IPS DF 19.7 (cell line): ENCODE measurements at regions not wholly inside any gene's neighbourhood (a gene's known extent, or its start where the extent isn't known, plus 50 kb on each side); places are given as distances from the start of the nearest gene placed in this dataset.

Experiments used
- DNase-seq: peaks from one replicate; pipeline ENCODE4 v3.0.0-alpha.2; 2013; ENCODE audit warnings: low read depth, low spot score

- DNase-seq, result no peak
Measured at GRCh38 chr4:127049526-127049925, 583.2 kb upstream of the INTU start.

GRCh38 chr4:127052742-127053141 lies 580.0 kb upstream of the INTU start:
- no peak for DNase-seq

- no peak for DNase-seq
Measured at GRCh38 chr4:127055357-127055756, 577.4 kb upstream of the INTU start.

- DNase-seq, result no peak
Measured at GRCh38 chr4:127069675-127070074, 563.1 kb upstream of the INTU start.

- DNase-seq, result no peak
Measured at GRCh38 chr4:127071443-127071842, 561.3 kb upstream of the INTU start.

GRCh38 chr4:127080141-127080540 lies 552.6 kb upstream of the INTU start:
- DNase-seq, result no peak

- DNase-seq, result no peak
Measured at GRCh38 chr4:127081041-127081440, 551.7 kb upstream of the INTU start.

- DNase-seq, result no peak
Measured at GRCh38 chr4:127082986-127083385, 549.8 kb upstream of the INTU start.

- no peak for DNase-seq
Measured at GRCh38 chr4:127084666-127085065, 548.1 kb upstream of the INTU start.

- no peak for DNase-seq
Measured at GRCh38 chr4:127097061-127097460, 535.7 kb upstream of the INTU start.

- no peak for DNase-seq
Measured at GRCh38 chr4:127102361-127102760, 530.4 kb upstream of the INTU start.

GRCh38 chr4:127103681-127104115 lies 529.1 kb upstream of the INTU start:
- no peak for DNase-seq

- no peak for DNase-seq
Measured at GRCh38 chr4:127113844-127114362, 518.9 kb upstream of the INTU start.

- no peak for DNase-seq
Measured at GRCh38 chr4:127118681-127119080, 514.1 kb upstream of the INTU start.

GRCh38 chr4:127120441-127121090 lies 512.2 kb upstream of the INTU start:
- no peak for DNase-seq

GRCh38 chr4:127124919-127125318 lies 507.8 kb upstream of the INTU start:
- DNase-seq, result no peak

GRCh38 chr4:127126718-127127117 lies 506.0 kb upstream of the INTU start:
- DNase-seq, result no peak

- no peak for DNase-seq
Measured at GRCh38 chr4:127131527-127131926, 501.2 kb upstream of the INTU start.

GRCh38 chr4:127134490-127134889 lies 498.3 kb upstream of the INTU start:
- no peak for DNase-seq

GRCh38 chr4:127138586-127138985 lies 494.2 kb upstream of the INTU start:
- no peak for DNase-seq

GRCh38 chr4:127139788-127140286 lies 492.9 kb upstream of the INTU start:
- no peak for DNase-seq

- DNase-seq, result no peak
Measured at GRCh38 chr4:127140306-127140705, 492.5 kb upstream of the INTU start.

GRCh38 chr4:127141856-127142255 lies 490.9 kb upstream of the INTU start:
- no peak for DNase-seq
